ENCODE measurements at regions not wholly inside any gene's neighbourhood (a gene's known extent, or its start where the extent isn't known, plus 50 kb on each side); places are given as distances from the start of the nearest gene placed in this dataset.

DNA sequence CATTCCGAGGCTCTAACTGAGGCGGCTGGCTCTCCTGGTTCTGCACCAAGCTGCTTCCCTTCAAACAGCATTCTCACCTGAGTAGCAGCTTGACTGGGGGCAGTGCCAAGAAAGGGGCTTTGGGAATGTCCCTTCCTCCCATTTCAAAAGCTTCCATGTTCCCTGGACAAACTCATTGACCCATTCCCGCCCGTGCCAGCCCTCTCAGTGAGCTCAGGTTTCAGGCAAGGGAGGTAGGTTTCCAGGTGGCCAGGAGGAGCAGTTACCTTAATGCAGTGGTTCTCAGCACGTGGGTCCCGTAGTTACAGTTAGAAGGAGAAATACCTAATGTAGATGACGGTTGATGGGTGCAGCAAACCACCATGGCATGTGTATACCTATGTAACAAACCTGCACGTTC lies 135.2 kb downstream of the ELOVL4 start:
- TF ChIP-seq TAF1 (IDR thresholded peaks at IDR 0.05; ENCODE audit: low read depth, low read length) (no peak), POLR2A (IDR thresholded peaks at IDR 0.05; ENCODE audit: low read depth, low read length) (no peak)
